Gastrocnemius medialis (tissue), 4 donors: ENCODE measurements at regions not wholly inside any gene's neighbourhood (a gene's known extent, or its start where the extent isn't known, plus 50 kb on each side); places are given as distances from the start of the nearest gene placed in this dataset.

ENCODE experiments used
- POLR2A ChIP-seq, 2 donors: fragments of 450-650 bp; IDR thresholded peaks; one replicate each; pipeline ENCODE4 v1.6.1; 2017; ENCODE audit warnings: antibody characterized with exemption in 2 of 2, mild to moderate bottlenecking in 2 of 2, moderate library complexity in 2 of 2
- TF ChIP-seq, protein P1 (sequence below), 5 experiments: fragments of 450-650 bp in 3 of 5; fragments of 200-600 bp in 2 of 5; sonication (generic) in 2 of 5; IDR thresholded peaks in 4 of 5; conservative IDR thresholded peaks in 1 of 5; 1 replicate in 4 of 5; 2 replicates in 1 of 5; pipeline ENCODE4 v1.5.1; 2016 to 2019; ENCODE audit warnings: antibody characterized with exemption in 5 of 5, mild to moderate bottlenecking in 3 of 5, moderate library complexity in 3 of 5

DNA sequence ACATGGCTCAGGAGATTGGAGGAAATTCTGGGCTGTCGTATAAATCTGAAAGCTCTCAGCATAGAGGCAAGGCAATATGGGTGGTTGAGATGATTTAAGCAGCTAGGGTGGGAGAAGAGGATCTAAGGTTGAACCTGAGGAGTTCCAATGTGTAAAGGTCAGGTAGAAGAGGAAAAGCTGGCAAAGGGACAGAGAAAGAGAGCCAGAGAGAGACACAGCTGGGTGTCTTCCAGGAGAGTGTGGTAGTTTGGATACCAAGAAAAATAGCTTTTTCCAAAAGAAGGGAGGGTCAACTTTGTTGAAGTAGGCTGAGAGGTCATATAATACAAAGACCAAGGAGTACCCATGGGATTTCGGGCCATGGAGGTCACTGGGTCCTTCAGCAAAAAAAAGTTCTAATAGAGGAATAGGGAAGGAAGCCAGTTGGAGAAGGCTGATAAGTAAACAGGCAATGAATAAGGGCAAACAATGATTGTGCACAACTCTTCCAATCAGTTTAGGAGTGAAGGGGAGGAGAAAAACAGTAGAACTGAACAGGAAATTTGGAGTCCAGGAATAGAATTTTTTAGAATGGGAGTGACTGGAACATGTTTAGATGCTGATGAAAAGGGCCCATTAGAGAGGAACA lies 135.1 kb downstream of the QRSL1 start:
- TF ChIP-seq, protein P1, sequence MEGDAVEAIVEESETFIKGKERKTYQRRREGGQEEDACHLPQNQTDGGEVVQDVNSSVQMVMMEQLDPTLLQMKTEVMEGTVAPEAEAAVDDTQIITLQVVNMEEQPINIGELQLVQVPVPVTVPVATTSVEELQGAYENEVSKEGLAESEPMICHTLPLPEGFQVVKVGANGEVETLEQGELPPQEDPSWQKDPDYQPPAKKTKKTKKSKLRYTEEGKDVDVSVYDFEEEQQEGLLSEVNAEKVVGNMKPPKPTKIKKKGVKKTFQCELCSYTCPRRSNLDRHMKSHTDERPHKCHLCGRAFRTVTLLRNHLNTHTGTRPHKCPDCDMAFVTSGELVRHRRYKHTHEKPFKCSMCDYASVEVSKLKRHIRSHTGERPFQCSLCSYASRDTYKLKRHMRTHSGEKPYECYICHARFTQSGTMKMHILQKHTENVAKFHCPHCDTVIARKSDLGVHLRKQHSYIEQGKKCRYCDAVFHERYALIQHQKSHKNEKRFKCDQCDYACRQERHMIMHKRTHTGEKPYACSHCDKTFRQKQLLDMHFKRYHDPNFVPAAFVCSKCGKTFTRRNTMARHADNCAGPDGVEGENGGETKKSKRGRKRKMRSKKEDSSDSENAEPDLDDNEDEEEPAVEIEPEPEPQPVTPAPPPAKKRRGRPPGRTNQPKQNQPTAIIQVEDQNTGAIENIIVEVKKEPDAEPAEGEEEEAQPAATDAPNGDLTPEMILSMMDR (IDR thresholded peaks at IDR 0.05 in 4 of 5, conservative IDR thresholded peaks at IDR 0.05 in 1 of 5): no peak
- no peak for TF ChIP-seq POLR2A (IDR thresholded peaks at IDR 0.05)
